Activated CD8-positive, alpha-beta memory T cell treated with anti-CD3 and anti-CD28 coated beads for 24 hours (primary cell): ENCODE measurements at regions not wholly inside any gene's neighbourhood (a gene's known extent, or its start where the extent isn't known, plus 50 kb on each side); places are given as distances from the start of the nearest gene placed in this dataset.
"Not testable (repeated sequence)": the region's sequence is repeated elsewhere in the genome, so short reads cannot be mapped to it uniquely, and the experiment has no call there.

Experiments
- DNase-seq: peaks from one replicate; pipeline ENCODE4 v3.0.0-alpha.2; 2020

- DNase-seq: not testable (repeated sequence)
Observed at GRCh38 chr18:8913606-8914403, 188.7 kb upstream of the NDUFV2 start.

GRCh38 chr18:8914404-8915264, 187.9 kb upstream of the NDUFV2 start:
- DNase-seq: not testable (repeated sequence)

DNA sequence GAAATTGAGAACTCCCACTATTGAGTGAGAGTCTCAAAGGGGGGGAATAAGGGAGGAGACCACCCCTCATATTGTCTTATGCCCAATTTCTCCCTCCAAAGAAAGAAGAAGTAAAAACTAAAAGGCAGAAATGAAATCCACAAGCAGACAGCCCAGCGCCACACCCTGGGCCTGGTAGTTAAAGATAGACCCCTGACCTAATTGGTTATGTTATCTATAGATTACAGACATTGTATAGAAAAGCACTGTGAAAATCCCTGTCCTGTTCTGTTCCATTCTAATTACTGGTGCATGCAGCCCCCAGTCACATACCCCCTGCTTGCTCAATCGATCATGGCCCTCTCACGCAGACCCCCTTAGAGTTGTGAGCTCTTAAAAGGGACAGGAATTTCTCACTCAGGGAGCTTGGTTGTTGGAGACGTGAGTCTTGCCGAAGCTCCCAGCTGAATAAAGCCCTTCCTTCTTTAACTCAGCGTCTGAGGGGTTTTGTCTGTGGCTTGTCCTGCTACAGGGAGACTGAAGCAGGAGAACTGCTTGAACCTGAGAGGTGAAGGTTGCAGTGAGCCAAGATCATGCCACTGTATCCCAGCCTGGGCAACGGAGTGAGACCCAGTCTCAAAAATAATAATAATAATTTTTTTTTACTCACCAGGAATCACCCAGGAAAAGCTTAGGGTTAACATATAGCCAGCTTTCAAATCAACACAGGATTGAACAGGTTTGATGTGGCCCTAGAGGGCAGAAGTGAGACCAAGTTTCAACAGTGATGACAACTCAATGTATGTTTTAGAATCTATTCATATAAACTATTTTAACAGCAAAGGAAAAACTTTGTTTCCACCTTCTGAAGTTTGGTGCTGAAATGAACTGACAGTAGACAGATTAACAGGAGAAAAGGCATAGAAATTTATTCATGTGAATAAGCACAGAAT, 181.4 kb upstream of the NDUFV2 start:
- not testable (repeated sequence) for DNase-seq

DNA sequence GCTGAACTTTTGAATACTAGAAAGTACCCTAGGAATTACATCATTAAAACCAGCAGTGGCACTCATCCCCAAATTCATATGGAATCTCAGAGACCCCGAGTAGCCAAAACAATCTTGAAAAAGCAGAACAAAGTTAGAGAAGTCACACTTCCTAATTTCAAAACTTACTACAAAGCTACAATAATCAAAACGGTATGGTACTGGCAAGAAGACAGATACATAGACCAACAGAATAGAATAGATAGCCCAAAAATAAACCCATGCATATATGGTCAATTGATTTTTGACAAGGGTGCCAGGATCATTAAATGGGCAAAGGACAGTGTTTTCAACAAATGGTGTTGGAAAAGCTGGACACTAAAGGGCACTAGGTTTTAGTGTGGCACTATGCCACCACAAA, 176.0 kb upstream of the NDUFV2 start:
- DNase-seq: no peak

DNA sequence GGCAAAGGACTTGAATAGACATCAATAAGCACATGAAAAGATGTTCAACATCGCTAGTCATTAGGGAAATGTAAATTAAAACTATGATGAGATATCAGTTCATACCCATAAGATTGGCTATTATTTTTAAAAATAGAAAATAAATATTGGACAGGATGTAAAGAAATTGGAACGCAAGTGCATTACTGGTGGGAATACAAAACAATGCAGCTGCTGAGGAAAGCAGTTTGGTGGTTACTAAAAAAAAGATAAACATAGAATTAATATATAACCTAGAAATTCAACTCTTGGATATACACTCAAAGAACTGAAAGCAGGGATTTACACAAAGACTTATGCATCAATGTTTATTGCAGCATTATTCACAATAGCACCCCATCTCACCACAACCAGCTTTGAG, 174.5 kb upstream of the NDUFV2 start:
- no peak for DNase-seq

DNA sequence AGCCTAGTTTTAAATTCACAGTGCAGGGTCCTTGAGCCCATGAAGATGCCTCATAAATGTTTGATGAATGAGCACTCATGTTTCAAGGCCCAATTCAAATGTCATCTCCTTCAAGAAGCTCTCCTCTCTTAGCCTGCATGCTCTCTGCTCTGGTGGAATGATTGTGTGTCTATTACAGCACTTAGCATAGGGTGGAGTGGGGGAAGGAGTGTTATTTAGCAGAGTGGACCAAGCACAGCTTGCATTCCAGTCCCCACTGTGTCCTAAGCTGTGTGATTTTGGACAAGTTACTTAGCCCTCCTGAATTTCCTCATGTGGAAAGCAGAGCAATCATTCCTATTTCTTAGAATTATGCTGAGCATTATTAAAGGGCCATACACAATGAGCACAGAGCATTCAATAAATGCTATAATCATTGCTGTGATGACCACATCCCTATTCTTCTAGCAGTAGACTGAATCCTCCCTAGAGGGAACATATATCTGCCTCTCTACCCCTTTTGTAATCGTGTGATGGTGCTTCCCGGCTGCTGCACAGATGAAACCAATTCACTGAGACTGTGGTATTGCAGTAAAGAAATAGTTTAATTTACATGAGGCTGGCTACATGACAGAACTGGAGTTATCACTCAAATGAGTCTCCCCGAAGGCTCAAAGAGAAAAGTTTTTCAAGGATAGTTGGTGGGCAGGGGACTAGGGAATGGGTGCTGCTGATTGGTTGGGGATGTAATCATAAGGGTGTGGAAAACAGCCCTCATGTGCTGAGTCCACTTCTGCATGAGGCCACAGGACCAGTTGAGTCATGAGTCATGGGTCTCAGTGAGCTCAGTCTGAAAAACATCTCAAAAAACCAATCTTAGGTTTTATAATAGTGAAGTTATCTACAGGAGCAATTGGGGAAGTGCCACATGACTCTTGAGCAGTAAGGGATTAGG, 173.4 kb upstream of the NDUFV2 start:
- no peak for DNase-seq

GRCh38 chr18:8930990-8931616, 171.4 kb upstream of the NDUFV2 start:
- DNase-seq: no peak

DNA sequence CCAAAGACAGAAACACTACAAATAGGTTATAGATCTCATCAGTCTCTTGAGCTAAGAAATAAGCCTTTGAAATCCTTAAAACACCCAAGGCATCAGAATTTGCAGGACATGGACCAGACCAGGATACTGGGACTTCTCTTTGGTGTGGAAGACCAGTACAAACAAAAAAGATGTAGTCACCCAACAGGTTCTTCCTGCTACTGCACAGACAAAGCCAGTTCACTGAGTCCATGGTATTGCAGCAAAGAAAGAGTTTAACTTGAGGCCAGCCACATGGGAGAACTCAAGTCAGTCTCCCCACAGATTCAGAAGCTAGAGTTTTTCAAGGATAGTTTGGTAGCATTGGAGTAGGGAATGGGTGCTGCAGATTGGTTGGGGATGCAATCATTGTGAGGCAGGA, 169.6 kb upstream of the NDUFV2 start:
- no peak for DNase-seq

DNA sequence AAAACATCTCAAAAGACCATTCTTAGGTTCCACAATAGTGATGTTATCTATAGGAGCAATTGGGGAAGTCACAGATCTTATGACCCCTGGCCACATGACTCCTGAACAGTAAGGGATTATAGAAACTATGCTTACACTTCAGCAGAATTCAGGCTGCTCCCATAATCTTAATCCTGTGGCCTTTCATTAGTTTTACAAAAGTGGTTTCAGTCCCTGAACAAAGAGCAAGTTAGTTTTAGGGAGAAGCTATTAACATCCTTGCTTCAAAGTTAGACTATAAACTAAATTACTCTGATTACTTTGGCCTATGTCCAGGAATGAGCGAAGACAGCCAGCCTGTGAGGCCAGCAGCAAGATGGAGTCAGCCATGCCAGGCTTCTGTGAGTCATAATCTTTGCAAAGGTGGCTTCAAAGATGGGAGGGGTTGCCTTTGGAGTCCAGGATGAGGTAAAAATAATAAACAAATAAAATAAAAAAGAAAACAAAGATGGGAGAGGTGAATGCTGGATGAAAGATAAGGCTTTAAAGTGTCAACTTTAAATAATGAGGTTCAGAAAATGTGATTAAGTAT, 168.7 kb upstream of the NDUFV2 start:
- no peak for DNase-seq

DNA sequence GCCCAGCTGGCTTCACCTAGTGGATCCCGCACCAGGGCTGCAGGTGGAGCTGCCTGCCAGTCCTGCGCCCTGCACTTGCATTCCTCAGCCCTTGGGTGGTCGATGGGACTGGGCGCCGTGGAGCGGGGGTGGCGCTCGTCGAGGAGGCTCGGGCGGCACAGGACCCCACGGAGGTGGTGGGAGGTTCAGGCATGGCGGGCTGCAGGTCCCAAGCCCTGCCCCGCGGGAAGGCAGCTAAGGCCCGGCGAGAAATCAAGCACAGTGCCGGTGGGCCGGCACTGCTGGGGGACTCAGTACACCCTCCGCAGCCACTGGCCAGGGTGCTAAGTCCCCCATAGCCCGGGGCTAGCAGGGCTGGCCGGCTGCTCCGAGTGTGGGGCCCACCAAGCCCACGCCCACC, 167.2 kb upstream of the NDUFV2 start:
- DNase-seq: not testable (repeated sequence)

GRCh38 chr18:8936619-8937018, 165.9 kb upstream of the NDUFV2 start:
- DNase-seq: no peak

DNA sequence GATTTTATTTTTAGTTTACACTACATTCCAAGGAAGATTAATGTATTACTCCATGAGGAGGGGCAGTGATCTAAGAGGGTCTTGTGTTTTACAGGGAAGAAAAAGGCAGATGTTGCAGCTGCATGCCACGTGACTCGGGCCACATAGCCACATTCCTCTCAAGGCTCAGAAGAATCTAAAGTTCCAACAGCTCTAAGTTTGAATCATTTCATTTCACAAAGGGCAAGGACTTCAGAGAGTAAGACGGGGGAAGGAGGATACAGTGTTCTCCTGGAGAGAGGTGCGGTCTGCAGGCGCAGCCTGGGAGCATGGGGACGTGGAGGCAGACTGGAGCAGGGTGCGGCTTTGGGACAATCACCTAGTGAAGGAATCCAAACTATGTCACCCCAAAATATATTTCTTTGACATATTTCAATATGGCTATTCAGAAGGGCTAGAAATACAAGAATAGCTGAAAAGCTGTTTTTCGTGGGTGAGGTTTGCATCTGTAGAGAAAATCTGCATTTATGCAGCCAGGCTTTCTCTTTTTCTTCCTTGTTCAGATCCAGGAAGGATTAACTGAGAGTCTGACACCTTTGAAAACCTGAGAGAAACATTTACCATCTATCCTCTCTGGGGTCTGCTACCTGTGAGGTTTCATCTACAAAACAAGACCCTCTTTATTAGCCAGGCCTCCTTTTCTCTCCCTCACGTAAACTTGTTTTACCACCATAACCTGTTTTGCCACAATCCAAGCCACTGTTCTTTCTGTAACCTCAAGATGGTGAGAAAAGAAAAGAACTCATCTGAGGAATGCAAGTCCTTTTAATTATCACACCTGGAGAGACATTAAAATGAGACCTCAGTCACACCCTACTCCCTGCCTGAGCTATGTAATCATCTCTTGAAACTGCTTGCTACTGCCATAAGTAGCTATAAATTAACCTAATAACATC, 165.1 kb upstream of the NDUFV2 start:
- DNase-seq: no peak

- no peak for DNase-seq
Observed at GRCh38 chr18:8938817-8939216, 163.7 kb upstream of the NDUFV2 start.

DNA sequence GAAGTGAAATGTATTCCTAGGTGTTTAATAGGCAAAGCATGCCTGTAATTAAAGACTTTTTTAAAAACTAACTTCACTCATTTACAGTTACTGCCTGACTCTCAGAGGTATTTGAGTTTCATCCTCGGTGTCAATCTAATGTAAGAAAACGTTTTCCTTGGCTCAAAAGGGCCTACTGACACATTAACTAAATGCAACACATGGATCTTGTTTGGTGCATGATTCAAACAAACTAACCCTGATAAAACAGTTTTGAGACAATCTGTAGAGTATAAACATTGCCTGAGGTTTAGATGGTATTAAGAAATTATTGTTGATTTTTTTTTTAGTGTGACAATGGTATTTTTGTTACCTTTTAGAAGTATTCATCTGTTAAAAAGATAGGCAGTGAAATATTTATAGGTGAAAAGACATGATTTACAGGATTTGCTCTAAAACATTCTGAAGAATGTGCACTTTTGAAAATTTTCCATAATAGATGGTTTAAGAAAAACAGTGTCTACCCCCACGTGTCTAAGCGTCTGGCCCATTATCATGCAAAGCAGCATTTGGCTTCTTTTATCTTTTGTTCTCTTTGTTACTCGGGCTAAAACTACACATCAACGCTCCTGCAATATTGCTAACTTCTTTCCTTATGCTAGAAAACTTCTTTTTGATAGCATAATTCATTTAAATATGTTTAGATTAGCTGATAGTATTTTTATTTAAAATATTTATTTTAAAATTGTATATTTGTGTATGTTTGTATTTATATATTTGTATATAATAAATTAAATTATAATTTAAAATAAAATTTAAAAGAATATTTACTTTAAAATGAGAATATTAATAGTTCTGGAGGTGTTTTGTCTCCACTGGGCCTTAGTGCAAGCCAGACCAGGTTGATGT, 160.2 kb upstream of the NDUFV2 start:
- no peak for DNase-seq

GRCh38 chr18:8942909-8943545, 159.5 kb upstream of the NDUFV2 start:
- DNase-seq: no peak

DNA sequence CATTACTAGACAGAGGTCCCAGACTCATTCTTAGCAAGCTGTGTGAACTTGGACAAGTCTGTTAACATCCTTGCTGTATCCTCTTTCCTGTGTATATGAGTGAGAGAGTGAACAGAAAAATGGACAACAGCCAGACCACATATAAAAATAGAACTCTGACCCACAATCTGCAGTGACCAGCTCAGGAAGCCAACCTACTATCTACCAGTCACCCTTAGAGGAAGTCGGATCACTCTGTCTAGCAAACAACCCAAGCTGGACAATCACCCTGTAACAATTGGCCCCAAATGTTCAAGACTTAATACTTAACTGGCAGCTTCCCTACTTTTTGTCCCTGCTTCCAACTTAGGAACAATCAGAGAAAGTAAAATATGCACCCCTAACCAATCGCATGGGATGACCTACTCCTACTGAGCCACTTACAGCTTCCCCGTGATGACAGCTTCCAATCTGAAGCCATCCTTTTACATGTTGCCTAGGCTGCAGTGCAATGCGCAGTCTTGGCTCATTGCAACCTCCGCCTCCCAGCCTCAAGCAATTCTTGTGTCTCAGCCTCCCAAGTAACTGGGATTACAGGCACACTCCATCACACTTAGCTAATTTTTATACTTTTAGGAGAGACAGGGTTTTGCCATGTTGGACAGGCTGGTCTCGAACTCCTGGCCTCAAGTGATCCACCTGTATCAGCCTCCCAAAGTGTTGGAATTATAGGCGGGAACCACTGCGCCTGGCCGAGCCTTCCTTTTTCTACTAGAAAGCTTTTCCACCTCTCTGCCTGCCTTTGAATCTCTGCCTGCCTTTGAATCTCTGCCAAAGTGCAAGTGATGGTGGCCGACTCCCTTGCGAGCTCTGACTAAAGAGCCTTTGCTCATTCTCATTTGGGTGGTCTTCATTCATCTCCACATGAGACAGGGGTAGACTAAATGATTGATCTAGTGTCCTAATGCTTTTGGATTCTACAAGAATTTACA, 158.3 kb upstream of the NDUFV2 start:
- no peak for DNase-seq

- DNase-seq: no peak
Observed at GRCh38 chr18:8944871-8945245, 157.6 kb upstream of the NDUFV2 start.
